D721Med (cell line): ENCODE measurements at regions not wholly inside any gene's neighbourhood (a gene's known extent, or its start where the extent isn't known, plus 50 kb on each side); places are given as distances from the start of the nearest gene placed in this dataset.
"Not testable (repeated sequence)": the region's sequence is repeated elsewhere in the genome, so short reads cannot be mapped to it uniquely, and the experiment has no call there.

ENCODE experiments used
- DNase-seq: peaks from one replicate; pipeline ENCODE4 v3.0.0; 2011; ENCODE audit warnings: low spot score; ENCODE audit not compliant: insufficient read length
- FAIRE-seq: peaks from 2 replicates; lab custom pipeline; 2011; peaks lifted over from hg19 to GRCh38; lab: Jason Lieb, UNC
- TF ChIP-seq, protein P1 (sequence below): IDR thresholded peaks from 2 replicates; pipeline ENCODE4 v1.5.1; 2012; ENCODE audit warnings: mild to moderate bottlenecking, control low read depth; ENCODE audit not compliant: insufficient read depth; ENCODE audit errors: missing control alignments

DNA sequence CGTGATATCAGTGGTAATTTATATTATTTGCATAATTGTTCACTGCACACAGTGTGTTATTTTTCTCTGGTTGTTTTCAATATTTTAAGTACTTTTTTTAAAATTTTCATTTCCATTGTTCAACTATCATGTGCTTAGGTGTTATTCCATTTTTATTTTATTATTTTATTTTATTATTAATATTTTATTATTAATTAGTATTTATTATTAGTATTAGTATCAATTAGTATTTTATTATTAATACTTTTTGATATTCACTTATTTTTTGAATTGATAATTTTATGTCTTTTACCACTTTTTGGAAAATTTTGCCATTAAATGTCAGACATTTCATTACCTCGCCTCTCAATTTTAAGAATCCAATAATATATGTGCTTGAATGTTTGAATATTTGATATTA, 593.8 kb upstream of the GRM3 start:
- FAIRE-seq (no peak), DNase-seq (no peak)
- TF ChIP-seq, protein P1, sequence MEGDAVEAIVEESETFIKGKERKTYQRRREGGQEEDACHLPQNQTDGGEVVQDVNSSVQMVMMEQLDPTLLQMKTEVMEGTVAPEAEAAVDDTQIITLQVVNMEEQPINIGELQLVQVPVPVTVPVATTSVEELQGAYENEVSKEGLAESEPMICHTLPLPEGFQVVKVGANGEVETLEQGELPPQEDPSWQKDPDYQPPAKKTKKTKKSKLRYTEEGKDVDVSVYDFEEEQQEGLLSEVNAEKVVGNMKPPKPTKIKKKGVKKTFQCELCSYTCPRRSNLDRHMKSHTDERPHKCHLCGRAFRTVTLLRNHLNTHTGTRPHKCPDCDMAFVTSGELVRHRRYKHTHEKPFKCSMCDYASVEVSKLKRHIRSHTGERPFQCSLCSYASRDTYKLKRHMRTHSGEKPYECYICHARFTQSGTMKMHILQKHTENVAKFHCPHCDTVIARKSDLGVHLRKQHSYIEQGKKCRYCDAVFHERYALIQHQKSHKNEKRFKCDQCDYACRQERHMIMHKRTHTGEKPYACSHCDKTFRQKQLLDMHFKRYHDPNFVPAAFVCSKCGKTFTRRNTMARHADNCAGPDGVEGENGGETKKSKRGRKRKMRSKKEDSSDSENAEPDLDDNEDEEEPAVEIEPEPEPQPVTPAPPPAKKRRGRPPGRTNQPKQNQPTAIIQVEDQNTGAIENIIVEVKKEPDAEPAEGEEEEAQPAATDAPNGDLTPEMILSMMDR: no peak

GRCh38 chr7:86045197-86045596, 598.5 kb upstream of the GRM3 start:
- FAIRE-seq: not testable (repeated sequence)

GRCh38 chr7:86025807-86026206, 617.9 kb upstream of the GRM3 start:
- FAIRE-seq (no peak), DNase-seq (no peak)
- TF ChIP-seq, protein P1: no peak

More at GRCh38 chr7:86045197-86045596, 598.5 kb upstream of the GRM3 start:
- not testable (repeated sequence) for DNase-seq

DNA sequence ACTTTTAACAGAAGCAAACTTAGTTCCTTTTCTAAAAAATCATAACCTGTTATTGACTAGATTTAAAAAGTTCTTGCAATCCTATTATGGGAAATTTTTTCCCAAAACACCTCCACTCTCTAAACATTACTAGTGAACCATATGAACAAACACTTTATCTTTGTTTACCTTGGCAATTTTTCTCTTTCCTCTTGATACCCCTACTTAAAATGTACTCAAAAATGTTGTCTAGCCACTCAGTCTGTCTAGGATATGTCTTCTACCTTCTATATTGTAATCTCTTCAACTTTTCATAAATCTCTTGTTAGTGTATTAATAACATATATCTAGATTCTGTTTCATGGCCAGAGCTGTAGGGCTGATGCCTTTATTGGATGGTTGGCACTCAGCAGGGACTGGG, 630.0 kb upstream of the GRM3 start:
- DNase-seq: no peak
- no peak for FAIRE-seq
- TF ChIP-seq, protein P1: no peak

DNA sequence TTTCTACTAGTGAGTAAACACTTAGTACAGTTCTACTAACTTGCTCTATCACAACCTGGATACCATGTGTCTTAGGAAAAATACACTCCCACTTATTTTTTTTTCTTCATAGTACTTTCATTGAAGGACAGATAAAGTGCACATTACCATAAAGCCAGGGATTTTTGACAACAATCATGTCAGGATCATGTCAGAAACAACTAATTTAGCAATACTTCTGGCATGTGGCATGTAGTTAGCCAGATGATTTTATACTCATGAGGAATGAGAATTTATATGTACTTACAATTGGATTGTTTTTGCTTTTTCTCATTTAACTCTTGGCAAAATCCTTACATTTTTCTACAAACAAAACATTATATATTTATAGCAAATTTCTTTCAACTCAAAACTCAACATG, 630.7 kb upstream of the GRM3 start:
- FAIRE-seq: no peak
- no peak for DNase-seq
- TF ChIP-seq, protein P1: no peak

DNA sequence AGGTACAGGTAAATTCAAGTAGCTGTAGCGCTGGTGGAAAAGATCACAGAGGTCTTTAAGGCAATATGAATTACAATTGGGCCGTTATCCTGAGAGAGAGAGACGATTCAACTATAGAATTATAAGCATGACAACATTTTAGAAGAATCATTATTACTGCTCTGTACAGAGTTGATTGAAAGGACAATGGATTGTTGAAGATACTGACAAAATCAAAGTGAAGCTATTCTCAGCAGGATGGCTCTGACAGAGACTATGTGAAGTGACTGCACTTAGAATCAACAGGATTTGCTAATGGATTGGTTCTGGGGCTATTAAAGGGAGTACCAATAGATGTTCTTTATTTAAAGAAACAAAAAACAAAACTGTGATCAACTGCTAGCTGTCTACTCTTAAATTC, 634.8 kb upstream of the GRM3 start:
- TF ChIP-seq, protein P1: no peak
- no peak for FAIRE-seq
- no peak for DNase-seq

GRCh38 chr7:86006909-86007308, 636.8 kb upstream of the GRM3 start:
- TF ChIP-seq, protein P1: no peak
- FAIRE-seq (no peak), DNase-seq (no peak)

DNA sequence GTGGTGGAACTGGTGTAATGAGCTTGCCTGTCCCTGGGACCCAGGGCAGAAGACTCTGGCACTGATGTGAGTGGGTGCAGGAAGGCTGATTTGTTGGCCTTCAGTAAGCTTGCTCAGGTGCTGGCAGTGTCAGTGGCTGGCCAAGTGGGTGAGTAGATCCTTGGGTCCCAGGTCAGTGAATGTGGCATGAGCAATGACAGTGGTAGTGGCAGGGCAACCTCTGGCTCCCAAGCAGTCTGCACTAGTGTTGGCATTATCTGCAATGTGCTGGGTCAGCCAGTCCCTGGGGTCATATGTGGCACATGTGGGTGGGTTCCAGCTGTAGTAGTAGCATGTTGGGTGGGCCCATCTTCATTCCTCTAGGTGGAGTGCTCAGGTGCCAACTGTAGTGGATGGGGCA, 640.9 kb upstream of the GRM3 start:
- no peak for DNase-seq
- no peak for FAIRE-seq
- TF ChIP-seq, protein P1: no peak
